ENCODE measurements at regions not wholly inside any gene's neighbourhood (a gene's known extent, or its start where the extent isn't known, plus 50 kb on each side); places are given as distances from the start of the nearest gene placed in this dataset.

GRCh38 chr16:13393816-13394215 is 492.4 kb downstream of the SHISA9 start:
- no peak overlapping the region for H3K9ac ChIP-seq (ENCODE audit: low read length in 2 of 2)
- H3K4me1 ChIP-seq (ENCODE audit: control insufficient read depth, insufficient read depth, low read length), result no peaks in the 10 kb centered on the region
- no peak overlapping the region for H3K27ac ChIP-seq (ENCODE audit: low read length)
- no peak overlapping the region for H3K4me3 ChIP-seq (ENCODE audit: low read length in 2 of 2)
- no peaks in the 10 kb centered on the region for H3K9me3 ChIP-seq (ENCODE audit: control insufficient read depth in 2 of 2, low read length in 2 of 2)
- H3K27me3 ChIP-seq (ENCODE audit: control insufficient read depth in 1 of 2, insufficient read depth in 2 of 2, low read length in 2 of 2), result no peaks in the 10 kb centered on the region
- H3K36me3 ChIP-seq (ENCODE audit: control insufficient read depth in 2 of 2, insufficient read depth in 2 of 2, low read length in 2 of 2), result no peaks in the 10 kb centered on the region

DNA sequence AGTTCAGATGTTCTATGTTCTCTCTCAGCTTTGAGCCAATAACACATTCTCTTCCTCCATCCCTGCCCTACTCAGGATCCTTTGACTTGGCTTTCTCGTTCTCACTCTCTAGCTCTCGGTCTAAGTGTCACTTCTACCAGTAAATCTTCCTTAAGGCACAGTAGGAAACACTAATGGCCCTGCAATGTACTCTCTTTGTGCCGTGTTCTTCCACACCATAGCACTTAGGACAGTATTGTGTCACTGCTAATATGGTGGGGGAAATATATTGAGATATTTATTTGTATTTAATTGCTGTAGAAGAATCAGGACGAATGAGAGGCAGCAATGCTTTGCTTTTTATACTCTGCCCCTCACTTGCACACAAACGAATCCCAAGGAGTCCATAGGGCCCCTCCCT is 493.1 kb downstream of the SHISA9 start:
- H3K36me3 ChIP-seq (ENCODE audit: control insufficient read depth in 2 of 2, insufficient read depth in 2 of 2, low read length in 2 of 2), result no peaks in the 10 kb centered on the region
- H3K4me3 ChIP-seq (ENCODE audit: low read length in 2 of 2), result no peak overlapping the region
- no peaks in the 10 kb centered on the region for H3K4me1 ChIP-seq (ENCODE audit: control insufficient read depth, insufficient read depth, low read length)
- no peaks in the 10 kb centered on the region for H3K9me3 ChIP-seq (ENCODE audit: control insufficient read depth in 2 of 2, low read length in 2 of 2)
- no peak overlapping the region for H3K9ac ChIP-seq (ENCODE audit: low read length in 2 of 2)
- H3K27me3 ChIP-seq (ENCODE audit: control insufficient read depth in 1 of 2, insufficient read depth in 2 of 2, low read length in 2 of 2), result no peaks in the 10 kb centered on the region
- H3K27ac ChIP-seq (ENCODE audit: low read length), result no peak overlapping the region

DNA sequence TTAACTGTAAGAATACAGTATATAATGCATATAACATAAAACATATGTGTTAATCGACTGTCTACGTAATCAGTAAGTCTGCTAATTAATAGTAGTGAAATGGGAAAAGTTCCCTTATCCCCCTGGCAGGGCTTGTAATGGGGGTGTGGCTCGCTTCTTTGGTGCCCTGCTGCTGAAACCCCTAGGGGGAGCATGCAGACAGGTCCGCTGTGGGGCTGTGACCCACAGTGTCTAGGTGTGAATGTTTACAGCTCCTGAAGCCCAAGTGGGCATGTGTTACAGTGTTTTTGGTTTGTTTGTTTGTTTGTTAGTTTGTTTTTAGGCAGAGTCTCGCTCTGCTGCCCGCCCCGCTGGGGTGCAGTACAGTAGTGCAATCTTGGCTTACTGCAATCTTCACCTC is 495.7 kb downstream of the SHISA9 start:
- Histone ChIP-seq H3K4me1 (ENCODE audit: control insufficient read depth, insufficient read depth, low read length) (no peaks in the 10 kb centered on the region), H3K4me3 (ENCODE audit: low read length in 2 of 2) (no peak overlapping the region), H3K9ac (ENCODE audit: low read length in 2 of 2) (no peak overlapping the region), H3K27ac (ENCODE audit: low read length) (no peak overlapping the region), H3K9me3 (ENCODE audit: control insufficient read depth in 2 of 2, low read length in 2 of 2) (no peaks in the 10 kb centered on the region), H3K27me3 (ENCODE audit: control insufficient read depth in 1 of 2, insufficient read depth in 2 of 2, low read length in 2 of 2) (no peaks in the 10 kb centered on the region), H3K36me3 (ENCODE audit: control insufficient read depth in 2 of 2, insufficient read depth in 2 of 2, low read length in 2 of 2) (no peaks in the 10 kb centered on the region)

GRCh38 chr16:13401641-13402040 is 500.2 kb downstream of the SHISA9 start:
- Histone ChIP-seq H3K27me3 (ENCODE audit: control insufficient read depth in 1 of 2, insufficient read depth in 2 of 2, low read length in 2 of 2) (no peaks in the 10 kb centered on the region), H3K4me1 (ENCODE audit: control insufficient read depth, insufficient read depth, low read length) (no peaks in the 10 kb centered on the region), H3K27ac (ENCODE audit: low read length) (no peak overlapping the region), H3K9me3 (ENCODE audit: control insufficient read depth in 2 of 2, low read length in 2 of 2) (no peaks in the 10 kb centered on the region), H3K36me3 (ENCODE audit: control insufficient read depth in 2 of 2, insufficient read depth in 2 of 2, low read length in 2 of 2) (no peaks in the 10 kb centered on the region), H3K4me3 (ENCODE audit: low read length in 2 of 2) (no peak overlapping the region), H3K9ac (ENCODE audit: low read length in 2 of 2) (no peak overlapping the region)

DNA sequence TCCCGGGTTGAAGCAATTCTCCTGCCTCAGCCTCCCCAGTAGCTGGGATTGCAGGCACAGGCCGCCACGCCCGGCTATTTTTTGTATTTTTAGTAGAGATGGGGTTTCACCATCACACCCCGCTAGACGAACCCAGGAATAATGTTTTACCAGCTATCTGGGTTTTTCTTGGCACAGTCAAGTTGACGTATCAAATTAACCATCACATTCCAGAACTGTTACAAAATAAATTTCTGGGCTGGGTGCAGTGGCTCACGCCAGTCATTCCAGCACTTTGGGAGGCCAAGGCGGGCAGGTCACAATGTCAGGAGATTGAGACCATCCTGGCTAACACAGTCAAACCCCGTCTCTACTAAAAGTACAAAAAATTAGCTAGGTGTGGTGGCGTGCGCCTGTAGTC is 501.2 kb downstream of the SHISA9 start:
- Histone ChIP-seq H3K27me3 (ENCODE audit: control insufficient read depth in 1 of 2, insufficient read depth in 2 of 2, low read length in 2 of 2) (no peaks in the 10 kb centered on the region), H3K4me1 (ENCODE audit: control insufficient read depth, insufficient read depth, low read length) (no peaks in the 10 kb centered on the region), H3K4me3 (ENCODE audit: low read length in 2 of 2) (no peak overlapping the region), H3K9me3 (ENCODE audit: control insufficient read depth in 2 of 2, low read length in 2 of 2) (no peaks in the 10 kb centered on the region), H3K27ac (ENCODE audit: low read length) (no peak overlapping the region), H3K9ac (ENCODE audit: low read length in 2 of 2) (no peak overlapping the region), H3K36me3 (ENCODE audit: control insufficient read depth in 2 of 2, insufficient read depth in 2 of 2, low read length in 2 of 2) (no peaks in the 10 kb centered on the region)

DNA sequence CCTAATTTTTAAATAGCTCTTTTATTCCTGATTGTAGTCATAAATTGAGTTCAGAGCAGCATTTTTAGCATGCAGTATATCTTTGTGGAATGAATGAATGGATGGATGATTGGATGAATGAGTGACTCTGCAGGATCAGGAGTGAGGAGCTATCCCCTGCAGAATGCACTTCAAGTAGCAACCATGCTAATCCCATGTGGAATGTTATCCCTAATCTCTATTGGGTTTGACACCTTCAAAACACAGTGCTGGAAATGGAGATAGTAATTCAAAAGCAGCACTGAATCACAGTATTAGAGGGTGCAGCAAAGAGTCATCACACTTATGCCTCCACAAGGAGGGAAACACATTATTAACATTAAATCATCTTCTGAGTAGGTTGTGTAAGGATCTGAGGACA is 501.9 kb downstream of the SHISA9 start:
- no peak overlapping the region for H3K9ac ChIP-seq (ENCODE audit: low read length in 2 of 2)
- no peaks in the 10 kb centered on the region for H3K27me3 ChIP-seq (ENCODE audit: control insufficient read depth in 1 of 2, insufficient read depth in 2 of 2, low read length in 2 of 2)

DNA sequence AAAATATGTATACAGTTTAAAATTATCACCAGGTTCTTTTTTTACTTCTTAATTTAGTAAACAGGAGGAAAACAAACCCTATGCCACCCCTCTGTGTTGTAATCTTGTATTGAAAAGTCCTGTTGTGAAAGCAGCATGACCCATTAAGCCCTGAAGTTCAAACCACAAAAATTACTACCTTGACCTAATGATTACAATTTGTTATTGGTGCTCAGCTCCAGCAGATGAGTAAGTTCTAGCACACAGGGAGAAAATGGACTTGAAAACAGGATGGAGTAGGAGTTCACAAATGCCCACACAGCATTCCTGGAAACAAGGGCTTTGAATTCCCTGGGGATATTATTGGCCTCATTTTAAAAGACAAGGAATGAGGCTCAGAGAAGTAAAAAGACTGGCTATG is 505.8 kb upstream of the ERCC4 start:
- Histone ChIP-seq H3K27me3 (ENCODE audit: control insufficient read depth in 1 of 2, insufficient read depth in 2 of 2, low read length in 2 of 2) (no peaks in the 10 kb centered on the region), H3K36me3 (ENCODE audit: control insufficient read depth in 2 of 2, insufficient read depth in 2 of 2, low read length in 2 of 2) (no peaks in the 10 kb centered on the region), H3K9ac (ENCODE audit: low read length in 2 of 2) (no peak overlapping the region), H3K9me3 (ENCODE audit: control insufficient read depth in 2 of 2, low read length in 2 of 2) (no peaks in the 10 kb centered on the region), H3K4me3 (ENCODE audit: low read length in 2 of 2) (no peak overlapping the region), H3K27ac (ENCODE audit: low read length) (no peak overlapping the region), H3K4me1 (ENCODE audit: control insufficient read depth, insufficient read depth, low read length) (no peaks in the 10 kb centered on the region)

More for the DNA sequence above, 501.9 kb downstream of the SHISA9 start:
- Histone ChIP-seq H3K9me3 (ENCODE audit: control insufficient read depth in 2 of 2, low read length in 2 of 2) (no peaks in the 10 kb centered on the region), H3K4me3 (ENCODE audit: low read length in 2 of 2) (no peak overlapping the region), H3K36me3 (ENCODE audit: control insufficient read depth in 2 of 2, insufficient read depth in 2 of 2, low read length in 2 of 2) (no peaks in the 10 kb centered on the region), H3K27ac (ENCODE audit: low read length) (no peak overlapping the region), H3K4me1 (ENCODE audit: control insufficient read depth, insufficient read depth, low read length) (no peaks in the 10 kb centered on the region)

- no peaks in the 10 kb centered on the region for H3K4me1 ChIP-seq (ENCODE audit: control insufficient read depth, insufficient read depth, low read length)
- H3K4me3 ChIP-seq (ENCODE audit: low read length in 2 of 2), result no peak overlapping the region
- H3K9me3 ChIP-seq (ENCODE audit: control insufficient read depth in 2 of 2, low read length in 2 of 2), result peaks cover 0 to 4% of the 10 kb centered on the region in 2 donors
- no peaks in the 10 kb centered on the region for H3K27me3 ChIP-seq (ENCODE audit: control insufficient read depth in 1 of 2, insufficient read depth in 2 of 2, low read length in 2 of 2)
- no peak overlapping the region for H3K27ac ChIP-seq (ENCODE audit: low read length)
- no peak overlapping the region for H3K9ac ChIP-seq (ENCODE audit: low read length in 2 of 2)
- H3K36me3 ChIP-seq (ENCODE audit: control insufficient read depth in 2 of 2, insufficient read depth in 2 of 2, low read length in 2 of 2), result no peaks in the 10 kb centered on the region
Measured at GRCh38 chr16:13419589-13419988, 500.4 kb upstream of the ERCC4 start.

DNA sequence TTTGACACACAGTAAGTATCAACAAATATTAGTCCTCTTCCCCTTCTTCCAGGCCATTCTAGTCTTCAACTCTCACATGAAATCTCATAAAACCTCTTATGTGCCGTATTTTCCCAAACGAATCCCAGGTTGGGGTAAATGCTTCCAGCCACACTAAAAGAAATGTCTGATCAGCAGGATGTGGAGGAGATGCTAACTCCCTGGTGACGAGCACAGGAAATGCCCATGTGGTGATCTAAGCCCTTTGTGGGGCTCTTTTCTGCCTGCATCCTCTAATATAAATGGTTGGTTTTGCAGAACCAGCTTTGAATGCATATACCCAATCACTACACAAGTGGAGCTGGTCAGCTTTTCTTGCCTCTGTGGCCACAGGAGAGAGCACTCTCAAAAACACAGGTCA is 498.2 kb upstream of the ERCC4 start:
- Histone ChIP-seq H3K9me3 (ENCODE audit: control insufficient read depth in 2 of 2, low read length in 2 of 2) (peaks cover under 1 to 4% of the 10 kb centered on the region in 2 donors), H3K9ac (ENCODE audit: low read length in 2 of 2) (no peak overlapping the region), H3K36me3 (ENCODE audit: control insufficient read depth in 2 of 2, insufficient read depth in 2 of 2, low read length in 2 of 2) (no peaks in the 10 kb centered on the region), H3K4me3 (ENCODE audit: low read length in 2 of 2) (no peak overlapping the region), H3K27ac (ENCODE audit: low read length) (no peak overlapping the region), H3K27me3 (ENCODE audit: control insufficient read depth in 1 of 2, insufficient read depth in 2 of 2, low read length in 2 of 2) (no peaks in the 10 kb centered on the region), H3K4me1 (ENCODE audit: control insufficient read depth, insufficient read depth, low read length) (no peaks in the 10 kb centered on the region)

GRCh38 chr16:13425836-13426235 is 494.1 kb upstream of the ERCC4 start:
- H3K36me3 ChIP-seq (ENCODE audit: control insufficient read depth in 2 of 2, insufficient read depth in 2 of 2, low read length in 2 of 2), result no peaks in the 10 kb centered on the region

DNA sequence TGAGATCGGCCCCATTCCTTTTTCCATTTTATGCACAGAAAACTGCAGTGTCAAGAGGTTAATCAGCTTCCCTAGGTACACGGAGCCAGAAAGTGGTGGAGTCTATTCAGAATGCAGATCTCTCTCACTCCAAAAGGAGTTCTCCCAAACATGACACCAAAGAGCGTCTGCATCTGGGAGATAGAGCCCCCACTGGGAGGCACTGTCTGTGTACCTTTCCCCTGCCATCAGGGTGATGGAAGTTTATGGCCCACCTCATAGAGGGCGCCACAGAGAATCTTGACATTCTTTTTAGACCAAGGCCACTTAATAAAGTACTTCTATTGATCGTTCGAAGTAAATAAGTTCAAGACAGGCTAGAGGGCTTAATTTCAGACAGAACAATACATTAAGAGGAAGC is 493.7 kb upstream of the ERCC4 start:
- no peak overlapping the region for H3K4me3 ChIP-seq (ENCODE audit: low read length in 2 of 2)
- no peaks in the 10 kb centered on the region for H3K36me3 ChIP-seq (ENCODE audit: control insufficient read depth in 2 of 2, insufficient read depth in 2 of 2, low read length in 2 of 2)
- no peak overlapping the region for H3K9ac ChIP-seq (ENCODE audit: low read length in 2 of 2)
- peaks cover 3 to 4% of the 10 kb centered on the region in 2 donors for H3K9me3 ChIP-seq (ENCODE audit: control insufficient read depth in 2 of 2, low read length in 2 of 2)
- no peaks in the 10 kb centered on the region for H3K27me3 ChIP-seq (ENCODE audit: control insufficient read depth in 1 of 2, insufficient read depth in 2 of 2, low read length in 2 of 2)
- H3K27ac ChIP-seq (ENCODE audit: low read length), result no peak overlapping the region
- no peaks in the 10 kb centered on the region for H3K4me1 ChIP-seq (ENCODE audit: control insufficient read depth, insufficient read depth, low read length)

More at GRCh38 chr16:13425836-13426235, 494.1 kb upstream of the ERCC4 start:
- Histone ChIP-seq H3K4me3 (ENCODE audit: low read length in 2 of 2) (no peak overlapping the region), H3K27me3 (ENCODE audit: control insufficient read depth in 1 of 2, insufficient read depth in 2 of 2, low read length in 2 of 2) (no peaks in the 10 kb centered on the region), H3K4me1 (ENCODE audit: control insufficient read depth, insufficient read depth, low read length) (no peaks in the 10 kb centered on the region), H3K9ac (ENCODE audit: low read length in 2 of 2) (no peak overlapping the region), H3K27ac (ENCODE audit: low read length) (no peak overlapping the region), H3K9me3 (ENCODE audit: control insufficient read depth in 2 of 2, low read length in 2 of 2) (peaks cover 3 to 4% of the 10 kb centered on the region in 2 donors)

Measured in stomach smooth muscle (tissue), 2 donors.